HUES6 (cell line): ENCODE measurements at regions not wholly inside any gene's neighbourhood (a gene's known extent, or its start where the extent isn't known, plus 50 kb on each side); places are given as distances from the start of the nearest gene placed in this dataset.

ENCODE experiments used
- H3K27ac ChIP-seq: 2 replicates; pipeline ENCODE4 v1.7.0; 2013; ENCODE audit warnings: low read depth, mild to moderate bottlenecking, low read length, inconsistent platforms
- H3K27me3 ChIP-seq: 2 replicates; pipeline ENCODE4 v1.6.1; 2013; ENCODE audit warnings: low read length; ENCODE audit not compliant: control insufficient read depth, insufficient read depth
- H3K36me3 ChIP-seq: 2 replicates; pipeline ENCODE4 v1.6.1; 2013; ENCODE audit warnings: low read length; ENCODE audit not compliant: control insufficient read depth, insufficient read depth
- H3K4me1 ChIP-seq: 2 replicates; pipeline ENCODE4 v1.6.1; 2013; ENCODE audit warnings: low read length; ENCODE audit not compliant: control insufficient read depth, insufficient read depth
- H3K4me3 ChIP-seq: 2 replicates; pipeline ENCODE4 v1.5.1; 2013; ENCODE audit warnings: low read depth, low read length
- H3K9ac ChIP-seq: one replicate; pipeline ENCODE4 v1.6.1; 2013; ENCODE audit warnings: mild to moderate bottlenecking, low read length
- H3K9me3 ChIP-seq: 2 replicates; pipeline ENCODE4 v1.6.1; 2013; ENCODE audit warnings: low read depth, low read length; ENCODE audit not compliant: control insufficient read depth, insufficient read depth

GRCh38 chr12:63415357-63415756 is 252.9 kb downstream of the DPY19L2 start:
- H3K36me3 ChIP-seq, result no peaks in the 10 kb centered on the region

GRCh38 chr12:63410197-63410596 is 258.1 kb downstream of the DPY19L2 start:
- Histone ChIP-seq H3K27ac (no peak overlapping the region), H3K9me3 (peaks cover 3% of the 10 kb centered on the region), H3K27me3 (no peaks in the 10 kb centered on the region), H3K4me3 (no peak overlapping the region), H3K4me1 (no peaks in the 10 kb centered on the region), H3K9ac (no peak overlapping the region), H3K36me3 (no peaks in the 10 kb centered on the region)

More at GRCh38 chr12:63415357-63415756, 252.9 kb downstream of the DPY19L2 start:
- Histone ChIP-seq H3K27ac (no peak overlapping the region), H3K4me1 (peaks cover 5% of the 10 kb centered on the region; the same call in 1 of the 2 replicates), H3K4me3 (no peak overlapping the region), H3K9ac (no peak overlapping the region), H3K27me3 (no peaks in the 10 kb centered on the region), H3K9me3 (peaks cover 14% of the 10 kb centered on the region)

GRCh38 chr12:63406781-63407180 is 255.8 kb upstream of the AVPR1A start:
- no peaks in the 10 kb centered on the region for H3K4me1 ChIP-seq

GRCh38 chr12:63404611-63405010 is 253.6 kb upstream of the AVPR1A start:
- H3K4me1 ChIP-seq, result no peaks in the 10 kb centered on the region
- no peaks in the 10 kb centered on the region for H3K9me3 ChIP-seq
- no peaks in the 10 kb centered on the region for H3K27me3 ChIP-seq
- H3K36me3 ChIP-seq, result no peaks in the 10 kb centered on the region
- no peak overlapping the region for H3K4me3 ChIP-seq
- H3K9ac ChIP-seq, result no peak overlapping the region
- no peak overlapping the region for H3K27ac ChIP-seq

More at GRCh38 chr12:63406781-63407180, 255.8 kb upstream of the AVPR1A start:
- no peak overlapping the region for H3K4me3 ChIP-seq
- H3K36me3 ChIP-seq, result no peaks in the 10 kb centered on the region
- H3K9ac ChIP-seq, result no peak overlapping the region
- H3K9me3 ChIP-seq, result no peaks in the 10 kb centered on the region
- H3K27me3 ChIP-seq, result no peaks in the 10 kb centered on the region
- no peak overlapping the region for H3K27ac ChIP-seq

GRCh38 chr12:63403256-63403655 is 252.3 kb upstream of the AVPR1A start:
- H3K27me3 ChIP-seq, result no peaks in the 10 kb centered on the region
- H3K27ac ChIP-seq, result no peak overlapping the region
- H3K9ac ChIP-seq, result no peak overlapping the region
- H3K9me3 ChIP-seq, result peaks cover 10% of the 10 kb centered on the region
- H3K36me3 ChIP-seq, result no peaks in the 10 kb centered on the region
- H3K4me3 ChIP-seq, result no peak overlapping the region
- H3K4me1 ChIP-seq, result no peaks in the 10 kb centered on the region

- Histone ChIP-seq H3K9ac (no peak overlapping the region), H3K9me3 (peaks cover 10% of the 10 kb centered on the region), H3K27ac (no peak overlapping the region), H3K27me3 (no peaks in the 10 kb centered on the region), H3K4me1 (no peaks in the 10 kb centered on the region), H3K36me3 (no peaks in the 10 kb centered on the region), H3K4me3 (no peak overlapping the region)
These were observed 249.7 kb upstream of the AVPR1A start for GRCh38 chr12:63400718-63401117.

GRCh38 chr12:63400318-63400717 is 249.3 kb upstream of the AVPR1A start:
- no peak overlapping the region for H3K27ac ChIP-seq
- no peak overlapping the region for H3K4me3 ChIP-seq
- H3K4me1 ChIP-seq, result no peaks in the 10 kb centered on the region
- no peak overlapping the region for H3K9ac ChIP-seq
- H3K27me3 ChIP-seq, result no peaks in the 10 kb centered on the region
- no peaks in the 10 kb centered on the region for H3K36me3 ChIP-seq
- H3K9me3 ChIP-seq, result peaks cover 10% of the 10 kb centered on the region

- Histone ChIP-seq H3K9me3 (peaks cover 10% of the 10 kb centered on the region), H3K4me3 (no peak overlapping the region), H3K27me3 (no peaks in the 10 kb centered on the region), H3K4me1 (no peaks in the 10 kb centered on the region), H3K36me3 (no peaks in the 10 kb centered on the region), H3K27ac (no peak overlapping the region), H3K9ac (no peak overlapping the region)
These were observed 246.8 kb upstream of the AVPR1A start for GRCh38 chr12:63397807-63398206.

GRCh38 chr12:63396135-63396534 is 245.1 kb upstream of the AVPR1A start:
- Histone ChIP-seq H3K36me3 (no peaks in the 10 kb centered on the region), H3K27me3 (no peaks in the 10 kb centered on the region), H3K4me1 (no peaks in the 10 kb centered on the region), H3K9me3 (peaks cover 10% of the 10 kb centered on the region), H3K9ac (no peak overlapping the region), H3K4me3 (no peak overlapping the region), H3K27ac (no peak overlapping the region)

- Histone ChIP-seq H3K27me3 (no peaks in the 10 kb centered on the region), H3K9ac (no peak overlapping the region), H3K4me1 (peaks cover 5% of the 10 kb centered on the region; the same call in 1 of the 2 replicates), H3K27ac (no peak overlapping the region), H3K4me3 (no peak overlapping the region), H3K36me3 (no peaks in the 10 kb centered on the region), H3K9me3 (peaks cover 10% of the 10 kb centered on the region)
These were observed 244.0 kb upstream of the AVPR1A start for GRCh38 chr12:63394983-63395382.

- Histone ChIP-seq H3K9ac (no peak overlapping the region), H3K9me3 (peaks cover 10% of the 10 kb centered on the region), H3K27ac (no peak overlapping the region), H3K27me3 (no peaks in the 10 kb centered on the region), H3K36me3 (no peaks in the 10 kb centered on the region), H3K4me3 (no peak overlapping the region), H3K4me1 (peaks cover 10% of the 10 kb centered on the region; the same call in 1 of the 2 replicates)
These were observed 243.3 kb upstream of the AVPR1A start for GRCh38 chr12:63394349-63394748.

GRCh38 chr12:63389211-63389610 is 238.2 kb upstream of the AVPR1A start:
- Histone ChIP-seq H3K27ac (no peak overlapping the region), H3K36me3 (no peaks in the 10 kb centered on the region), H3K27me3 (no peaks in the 10 kb centered on the region), H3K9ac (no peak overlapping the region), H3K9me3 (no peaks in the 10 kb centered on the region), H3K4me3 (no peak overlapping the region), H3K4me1 (peaks cover 11% of the 10 kb centered on the region; the same call in 1 of the 2 replicates)
